ENCODE measurements at regions not wholly inside any gene's neighbourhood (a gene's known extent, or its start where the extent isn't known, plus 50 kb on each side); places are given as distances from the start of the nearest gene placed in this dataset.

DNA sequence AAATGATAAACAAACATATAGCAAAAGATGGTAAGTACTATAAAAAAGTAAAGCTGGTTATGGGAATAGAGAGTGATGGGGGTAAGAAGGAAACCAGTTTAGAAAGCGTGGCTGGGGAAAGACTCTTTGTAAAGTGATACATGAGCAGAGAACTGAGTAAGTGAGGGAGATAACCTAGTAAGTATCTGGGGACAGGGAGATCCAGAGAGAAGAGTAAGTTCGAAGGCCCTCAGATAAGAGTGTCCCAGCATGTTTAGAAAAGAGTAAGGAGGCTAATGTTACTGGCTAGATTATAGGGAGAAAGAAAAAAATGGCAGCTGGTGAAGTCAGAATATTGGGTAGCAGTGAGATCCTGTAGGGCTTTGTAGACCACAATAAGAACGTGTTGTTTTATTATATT lies 50.7 kb upstream of the HBS1L start:
- no peak overlapping the region for H3K4me2 ChIP-seq (ENCODE audit: insufficient read depth, low read length)
- H3K27ac ChIP-seq (ENCODE audit: low read depth, low read length): no peak overlapping the region
- H3K36me3 ChIP-seq (ENCODE audit: insufficient read depth, low read length): no peaks in the 10 kb centered on the region
- H3K27me3 ChIP-seq (ENCODE audit: insufficient read depth, low read length): peaks cover 39% of the 10 kb centered on the region
- TF ChIP-seq, protein P1, sequence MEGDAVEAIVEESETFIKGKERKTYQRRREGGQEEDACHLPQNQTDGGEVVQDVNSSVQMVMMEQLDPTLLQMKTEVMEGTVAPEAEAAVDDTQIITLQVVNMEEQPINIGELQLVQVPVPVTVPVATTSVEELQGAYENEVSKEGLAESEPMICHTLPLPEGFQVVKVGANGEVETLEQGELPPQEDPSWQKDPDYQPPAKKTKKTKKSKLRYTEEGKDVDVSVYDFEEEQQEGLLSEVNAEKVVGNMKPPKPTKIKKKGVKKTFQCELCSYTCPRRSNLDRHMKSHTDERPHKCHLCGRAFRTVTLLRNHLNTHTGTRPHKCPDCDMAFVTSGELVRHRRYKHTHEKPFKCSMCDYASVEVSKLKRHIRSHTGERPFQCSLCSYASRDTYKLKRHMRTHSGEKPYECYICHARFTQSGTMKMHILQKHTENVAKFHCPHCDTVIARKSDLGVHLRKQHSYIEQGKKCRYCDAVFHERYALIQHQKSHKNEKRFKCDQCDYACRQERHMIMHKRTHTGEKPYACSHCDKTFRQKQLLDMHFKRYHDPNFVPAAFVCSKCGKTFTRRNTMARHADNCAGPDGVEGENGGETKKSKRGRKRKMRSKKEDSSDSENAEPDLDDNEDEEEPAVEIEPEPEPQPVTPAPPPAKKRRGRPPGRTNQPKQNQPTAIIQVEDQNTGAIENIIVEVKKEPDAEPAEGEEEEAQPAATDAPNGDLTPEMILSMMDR (IDR thresholded peaks at IDR 0.05; ENCODE audit: extremely low read depth, low read depth, low read length): no peak
- no peaks in the 10 kb centered on the region for H4K20me1 ChIP-seq (ENCODE audit: insufficient read depth, low read length)
- H3K4me1 ChIP-seq (ENCODE audit: insufficient read depth, low read length): no peaks in the 10 kb centered on the region
- H3K79me2 ChIP-seq (ENCODE audit: insufficient read depth, low read length): no peaks in the 10 kb centered on the region
- no peak overlapping the region for H3K4me3 ChIP-seq (ENCODE audit: insufficient read depth, low read length)
- no peak overlapping the region for H2AFZ ChIP-seq (ENCODE audit: low read length)
- no peaks in the 10 kb centered on the region for H3K9me3 ChIP-seq (ENCODE audit: low read depth, low read length)
- no peak for DNase-seq (ENCODE audit: insufficient read length, low spot score, missing footprints)
